Fibroblast of skin of scalp (primary cell): ENCODE measurements at regions not wholly inside any gene's neighbourhood (a gene's known extent, or its start where the extent isn't known, plus 50 kb on each side); places are given as distances from the start of the nearest gene placed in this dataset.

Source experiments
- DNase-seq: peaks from one replicate; pipeline ENCODE4 v3.0.0-alpha.2; 2013

DNA sequence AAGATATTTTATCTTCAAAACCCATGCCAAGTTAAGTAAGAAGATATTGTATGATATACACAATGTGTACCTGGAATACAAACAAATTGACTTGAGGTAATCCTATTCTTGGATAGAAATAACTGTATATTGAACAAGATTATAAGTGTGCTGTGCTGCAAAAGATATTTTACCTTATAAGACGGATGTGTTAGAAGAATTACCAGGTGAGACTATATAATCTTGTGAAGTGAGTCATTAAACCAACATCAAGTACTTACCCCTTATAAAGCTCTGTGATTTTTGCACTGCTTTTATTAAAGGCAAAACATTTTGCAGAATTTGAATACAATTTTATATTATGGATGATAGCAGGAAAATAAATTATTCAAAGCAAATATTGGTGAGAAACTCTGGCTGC lies 570.0 kb downstream of the MMUT start:
- no peak for DNase-seq

DNA sequence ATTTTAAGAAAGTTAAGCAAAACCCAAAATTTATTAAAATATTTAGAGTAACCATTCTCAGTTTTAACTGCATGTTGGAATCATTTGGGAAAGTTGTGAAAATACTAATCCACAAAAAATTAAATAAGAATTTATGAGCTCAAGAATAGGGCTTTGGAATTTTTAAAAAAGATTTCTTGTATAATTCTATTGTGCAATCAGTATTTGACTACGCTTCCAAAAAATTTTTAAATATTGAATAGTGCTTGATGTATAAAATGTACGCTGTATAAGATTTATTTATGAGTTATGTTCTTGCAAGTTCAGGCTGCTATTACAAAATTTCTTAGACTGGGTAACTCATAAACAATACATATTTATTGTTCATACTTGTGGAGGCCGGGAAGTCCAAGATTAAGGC lies 571.7 kb downstream of the MMUT start:
- no peak for DNase-seq

DNA sequence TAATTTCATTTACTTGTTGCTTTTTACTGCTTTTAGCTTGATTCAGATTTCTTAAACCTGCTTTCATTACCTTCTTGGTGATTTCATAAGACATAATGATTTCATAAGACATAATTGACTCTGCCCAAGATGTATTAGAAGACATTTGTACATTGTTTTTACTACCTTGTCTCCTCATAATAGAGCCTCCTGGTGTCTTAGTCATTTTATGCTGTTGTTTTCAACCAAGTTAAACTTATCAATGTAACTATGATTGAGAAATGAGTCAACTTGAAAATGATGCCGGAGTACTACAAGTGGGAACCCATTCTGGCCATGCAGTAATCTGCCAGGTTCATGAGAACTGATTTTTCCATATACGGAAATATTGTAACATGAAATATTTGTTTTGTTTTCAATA lies 573.6 kb downstream of the MMUT start:
- DNase-seq: no peak

DNA sequence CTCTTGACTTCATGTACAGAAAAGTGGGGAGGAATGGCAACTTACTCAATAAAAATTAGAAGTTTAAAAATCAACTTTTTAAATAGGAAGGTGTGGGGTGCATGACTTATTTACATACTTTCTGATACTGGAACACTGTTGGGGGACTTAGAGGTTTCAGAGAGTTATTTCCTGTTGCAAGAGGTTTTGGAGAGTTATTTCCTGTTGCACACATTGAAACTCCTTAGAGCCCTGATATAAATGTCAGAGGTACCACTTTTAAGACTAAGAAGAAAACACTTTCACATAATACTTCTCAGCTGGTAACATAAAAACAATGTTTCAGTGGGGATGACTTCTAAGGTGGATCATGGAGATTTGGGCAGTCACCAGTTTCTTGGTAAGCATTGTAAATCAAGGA lies 579.9 kb downstream of the MMUT start:
- no peak for DNase-seq

DNA sequence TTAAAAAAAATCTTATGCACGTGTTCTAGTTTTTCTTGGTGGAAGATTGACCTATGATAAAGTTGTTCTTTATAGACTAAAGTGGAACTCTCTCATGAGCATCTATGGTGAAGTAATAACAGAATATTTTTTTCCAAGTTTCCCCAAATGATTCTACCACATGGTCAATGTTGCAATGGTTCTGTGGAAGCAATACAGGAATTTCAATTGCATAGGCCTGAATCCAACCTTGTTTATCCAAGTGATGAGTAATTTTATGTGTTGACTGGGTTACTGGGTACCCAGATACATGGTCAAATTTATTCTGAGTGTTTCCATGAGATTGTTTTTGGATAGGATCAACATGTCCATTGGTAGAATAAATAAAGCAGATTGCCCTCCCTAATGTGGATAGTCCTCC lies 581.5 kb downstream of the MMUT start:
- DNase-seq: no peak

DNA sequence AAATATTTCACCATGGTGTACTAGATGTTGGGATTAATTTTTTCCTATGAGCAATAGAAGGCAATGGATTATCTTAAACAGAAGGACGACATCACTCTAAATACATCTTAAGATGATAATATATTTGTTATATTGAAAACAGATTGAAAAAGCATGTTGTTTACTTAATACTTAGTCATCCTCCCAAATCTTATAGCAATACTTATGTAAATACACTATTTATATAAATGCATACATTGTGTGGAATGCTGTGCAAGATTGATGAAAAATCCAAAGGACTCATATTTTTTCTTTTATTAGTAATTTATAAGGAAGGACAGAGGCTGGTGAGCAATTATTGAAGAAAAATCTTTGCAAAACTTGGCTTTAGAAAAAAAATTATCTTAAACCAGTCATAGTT lies 593.5 kb downstream of the MMUT start:
- DNase-seq: no peak

DNA sequence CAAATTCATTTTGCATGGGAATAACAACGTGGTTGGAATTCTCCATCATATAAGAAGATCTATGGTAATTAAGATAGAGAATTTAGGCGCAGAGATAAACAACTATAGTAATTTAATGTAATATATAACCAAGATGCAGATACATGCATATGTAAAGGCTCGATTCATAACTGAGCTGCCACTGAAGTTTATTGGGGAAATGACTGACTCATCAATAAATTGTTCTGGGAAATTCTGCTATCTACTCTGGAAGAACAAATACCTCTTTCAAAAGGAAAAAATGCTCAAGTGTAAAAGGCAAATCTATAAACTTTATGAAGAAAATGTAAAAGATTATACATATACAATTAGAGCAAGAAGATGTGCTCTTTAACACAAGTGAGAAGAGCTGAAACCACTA lies 596.4 kb downstream of the MMUT start:
- DNase-seq: no peak

DNA sequence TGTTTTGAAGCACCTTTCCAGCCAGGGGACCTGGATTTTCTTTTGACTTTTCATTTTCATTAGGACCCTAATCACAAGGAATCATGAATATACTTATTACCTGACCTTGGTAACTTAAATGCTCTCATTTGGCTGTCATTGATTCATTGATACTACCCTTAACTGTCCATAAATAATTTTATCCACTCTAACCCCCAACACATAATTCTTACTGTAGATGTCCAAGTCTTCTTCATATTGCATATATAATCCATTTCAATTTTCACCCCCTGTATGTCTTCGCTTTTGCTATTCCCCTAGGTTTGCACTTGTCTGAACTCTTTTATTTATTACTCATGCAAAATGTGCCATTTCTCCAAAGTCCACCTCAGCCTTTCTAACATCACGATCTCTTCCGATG lies 602.9 kb downstream of the MMUT start:
- no peak for DNase-seq

DNA sequence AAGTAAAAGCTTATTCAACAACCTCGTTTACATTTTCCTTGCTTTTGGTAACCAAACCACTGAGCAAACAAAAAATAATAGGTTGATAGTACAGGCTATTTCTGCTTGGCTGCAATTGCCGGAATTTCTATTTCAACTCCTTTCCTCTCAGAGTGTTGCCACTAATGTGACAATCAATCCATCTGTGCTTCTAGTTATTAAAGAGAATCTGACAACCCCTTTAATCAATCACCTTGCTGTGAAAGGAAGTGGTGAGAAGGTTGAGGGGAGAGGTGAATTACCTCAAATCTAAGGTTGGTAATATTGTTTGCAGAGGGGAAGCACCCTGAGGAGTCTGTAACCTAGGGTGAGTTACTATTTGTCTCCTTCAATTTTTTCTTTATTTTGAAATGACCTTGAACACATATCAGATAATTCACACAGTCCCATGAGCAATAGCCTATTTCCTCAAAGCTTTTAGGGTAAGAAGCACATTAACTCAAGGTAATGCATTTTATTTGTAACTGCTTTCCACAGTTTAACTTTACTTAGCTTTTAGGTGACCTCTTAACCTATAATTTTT lies 603.4 kb downstream of the MMUT start:
- DNase-seq: no peak

DNA sequence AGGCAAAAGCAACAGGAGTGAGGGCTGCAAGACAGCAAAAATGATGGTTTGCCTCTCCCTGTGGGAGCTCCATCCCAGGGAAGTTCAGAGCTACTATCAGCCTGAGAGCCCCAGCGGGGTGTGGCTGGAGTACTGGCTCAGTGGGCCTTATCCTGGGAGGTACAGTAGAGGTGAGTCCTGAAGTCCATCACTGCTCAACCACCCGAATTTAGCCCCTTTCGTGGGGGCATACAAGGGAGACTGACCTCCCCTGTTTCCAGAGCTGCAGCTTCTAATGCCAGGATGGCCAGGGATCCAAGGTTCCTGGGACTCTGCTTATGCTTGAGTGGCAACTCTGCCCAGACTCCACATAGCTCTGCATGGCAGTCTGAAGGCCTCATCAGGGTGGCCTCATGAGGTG lies 617.8 kb downstream of the MMUT start:
- no peak for DNase-seq

DNA sequence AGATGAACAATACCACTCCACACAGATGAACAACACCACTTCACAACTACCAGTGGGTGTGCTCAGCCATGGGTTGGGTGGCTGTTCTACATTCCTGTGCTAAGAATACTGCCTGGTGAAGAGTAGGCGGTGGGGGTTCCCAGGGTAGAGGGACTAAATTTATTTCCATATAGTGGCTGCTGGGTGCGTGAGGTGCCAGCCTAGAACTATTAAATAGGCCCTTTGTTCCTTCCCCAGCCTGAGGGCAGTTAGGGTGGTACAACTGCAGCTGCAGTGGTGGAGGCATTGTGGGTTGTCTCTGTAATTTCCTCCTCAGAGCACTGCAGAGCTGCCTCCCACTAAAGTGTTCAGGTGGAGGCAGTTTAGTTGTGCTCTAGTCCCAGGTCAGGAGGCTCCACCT lies 618.4 kb downstream of the MMUT start:
- no peak for DNase-seq

DNA sequence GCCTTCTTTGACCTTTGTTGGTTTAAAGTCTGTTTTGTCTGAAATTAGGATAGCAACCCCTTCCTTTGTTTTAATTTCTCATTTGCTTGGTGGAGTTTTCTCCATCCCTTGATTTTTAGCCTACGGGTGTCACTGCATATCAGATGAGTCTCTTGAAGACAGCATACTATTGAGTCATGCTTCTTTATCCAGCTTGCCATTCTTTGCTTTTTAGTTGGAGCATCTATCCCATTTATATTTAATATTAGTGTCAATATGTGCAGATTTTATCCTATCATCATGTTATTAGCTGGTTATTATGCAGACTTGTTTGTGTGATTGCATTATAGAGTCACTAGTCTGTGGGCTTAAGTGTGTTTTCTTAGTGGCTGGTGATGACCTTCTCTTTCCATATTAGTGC lies 622.2 kb downstream of the MMUT start:
- no peak for DNase-seq

DNA sequence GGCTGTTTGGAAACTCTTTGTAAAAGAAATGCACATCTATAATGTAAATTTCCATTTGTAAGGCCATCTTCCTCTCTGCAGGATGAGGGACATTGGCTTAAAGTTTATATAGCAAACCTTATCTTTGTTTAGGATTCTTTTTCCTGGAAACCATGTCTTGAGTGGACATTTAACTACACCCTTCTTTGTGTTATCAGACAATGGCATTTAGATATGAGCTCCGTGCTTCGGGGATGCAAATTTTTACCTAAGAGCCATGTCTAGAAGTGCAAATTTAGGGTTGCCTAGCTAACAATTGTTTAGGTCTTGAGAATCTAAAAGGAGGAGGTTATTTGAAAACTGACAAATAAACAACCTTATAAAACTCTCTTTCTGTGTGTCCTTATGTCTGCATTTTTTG lies 623.8 kb downstream of the MMUT start:
- DNase-seq: no peak

DNA sequence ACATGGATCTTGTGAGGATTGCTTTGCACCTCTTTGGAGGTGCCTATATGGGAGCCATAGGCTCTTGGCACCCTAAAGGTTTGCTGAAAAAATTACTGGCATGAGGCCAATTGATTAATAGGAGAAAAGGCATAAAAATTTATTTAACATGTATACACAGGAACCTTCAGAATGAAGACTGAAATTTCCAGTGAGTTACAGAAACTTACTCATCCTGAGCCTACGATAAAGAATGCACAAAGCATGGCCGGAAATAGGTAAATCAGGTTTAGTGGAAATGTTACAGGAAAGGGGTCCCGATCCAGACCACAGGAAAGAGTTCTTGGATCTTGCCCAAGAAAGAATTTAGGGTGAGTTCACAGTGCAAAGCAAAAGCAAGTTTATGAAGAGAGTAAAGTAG lies 625.3 kb downstream of the MMUT start:
- DNase-seq: no peak

DNA sequence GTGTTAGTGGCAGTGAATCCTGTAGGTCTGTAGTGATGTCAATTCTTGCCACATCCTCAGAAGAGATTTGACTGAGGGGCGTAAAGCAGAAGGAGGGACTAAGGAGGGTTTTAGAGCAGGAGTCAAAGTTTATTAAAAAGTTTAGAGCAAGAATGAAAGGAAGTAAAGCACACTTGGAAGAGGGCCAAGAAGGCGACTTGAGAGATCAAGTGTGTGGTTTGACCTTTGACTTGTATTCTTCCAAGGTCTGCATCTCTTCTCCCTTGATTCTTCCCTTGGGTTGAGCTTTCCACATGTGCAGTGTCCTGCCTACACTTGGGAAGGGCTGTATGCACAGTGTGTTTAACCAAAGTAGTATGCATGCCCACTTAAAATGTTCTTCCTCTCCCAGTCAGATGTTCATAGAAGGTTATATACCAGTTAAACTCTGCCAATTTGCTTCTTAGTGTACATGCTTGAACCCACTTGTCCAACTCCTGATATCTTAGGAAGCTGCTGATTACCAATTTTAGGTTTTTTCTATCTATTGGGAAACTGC lies 627.6 kb downstream of the MMUT start:
- no peak for DNase-seq

DNA sequence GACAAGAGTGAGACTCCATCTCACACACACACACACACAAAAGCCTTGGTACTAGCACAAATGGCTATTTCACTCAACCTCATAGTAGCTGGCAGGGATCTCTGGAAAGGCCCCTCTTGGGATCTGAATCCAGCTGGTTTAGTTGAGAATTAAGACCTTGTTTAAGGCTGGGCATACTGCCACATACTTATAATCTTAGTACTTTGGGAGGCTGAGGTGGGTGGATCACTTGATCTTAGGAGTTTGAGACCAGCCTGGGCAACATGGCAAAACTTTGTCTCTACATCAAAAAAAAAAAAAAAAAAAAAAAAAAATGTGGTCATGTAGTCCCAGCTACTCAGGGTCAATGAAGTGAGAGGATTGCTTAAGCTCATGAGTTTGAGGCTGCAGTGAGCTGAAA lies 628.3 kb downstream of the MMUT start:
- DNase-seq: peak; percentile 13

DNA sequence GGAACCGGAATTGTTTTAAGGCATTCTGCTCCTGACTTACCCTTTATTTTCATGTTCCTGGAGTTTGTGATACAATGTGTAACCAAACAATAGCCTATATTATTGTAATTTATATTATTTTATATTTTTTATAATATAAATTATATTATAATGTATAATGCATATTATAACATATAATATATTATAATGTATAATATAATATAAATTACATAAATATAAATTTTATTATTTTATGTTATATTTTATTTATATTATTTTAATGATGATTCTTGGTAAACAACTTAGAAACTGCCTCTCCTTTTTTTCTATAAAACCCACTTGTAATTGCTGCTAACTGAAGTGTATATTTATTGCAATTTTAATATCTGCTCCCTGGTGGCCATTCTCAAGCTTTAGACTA lies 629.1 kb downstream of the MMUT start:
- DNase-seq: no peak

DNA sequence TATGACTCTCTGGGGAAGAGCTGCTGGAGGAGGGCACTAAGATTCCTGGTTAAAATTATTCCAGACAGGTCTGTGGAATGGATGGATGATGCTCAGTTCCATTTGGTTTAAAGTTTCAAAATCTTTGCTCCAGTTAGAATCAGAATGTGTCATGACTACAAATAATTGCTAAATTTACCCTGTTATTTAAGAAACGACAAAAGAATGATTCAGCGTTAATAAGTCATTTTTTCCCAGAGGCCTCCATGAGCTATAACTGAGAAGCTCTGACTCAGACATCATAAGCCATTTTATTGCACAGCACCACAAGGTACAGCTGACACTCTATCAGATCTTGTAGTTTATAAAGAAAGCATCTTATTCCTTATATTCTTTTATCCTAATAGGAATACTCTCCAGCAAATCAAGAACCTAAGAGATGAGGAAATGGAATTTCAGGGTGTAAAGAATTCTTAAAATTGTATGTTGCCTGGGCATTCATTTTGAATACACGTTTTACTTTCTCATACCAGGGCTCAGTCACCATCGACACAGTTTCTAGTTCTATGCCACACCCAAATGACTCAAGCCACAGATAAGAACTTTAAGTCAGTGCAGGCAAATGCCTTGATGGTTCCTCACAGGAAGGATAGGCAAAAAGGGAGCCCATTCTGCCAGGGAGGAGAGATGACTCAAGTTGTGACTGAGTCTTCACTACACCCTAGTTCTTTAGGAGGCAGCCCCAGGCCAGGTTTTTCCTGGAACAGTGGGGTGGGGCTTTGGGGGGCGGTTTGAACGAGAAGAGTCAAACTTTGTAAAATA lies 636.0 kb downstream of the MMUT start:
- peak; percentile 92 for DNase-seq

DNA sequence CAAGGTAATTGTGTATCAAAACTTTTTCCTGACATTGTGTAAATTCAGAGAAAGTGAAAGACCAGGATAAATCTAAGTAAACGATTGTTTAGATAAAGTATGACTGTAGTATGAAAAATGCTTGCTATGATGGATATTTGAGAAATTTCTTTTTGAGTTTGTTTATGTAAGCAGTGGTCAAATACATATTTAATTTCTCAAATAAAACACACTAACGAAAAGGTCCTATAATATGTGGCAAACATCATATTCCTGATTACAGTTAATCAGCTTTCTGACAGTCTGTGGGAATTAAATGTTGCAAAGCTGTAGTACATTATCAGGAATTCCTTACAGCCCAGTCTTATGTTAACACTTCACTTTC lies 636.9 kb downstream of the MMUT start:
- peak; percentile 19 for DNase-seq

DNA sequence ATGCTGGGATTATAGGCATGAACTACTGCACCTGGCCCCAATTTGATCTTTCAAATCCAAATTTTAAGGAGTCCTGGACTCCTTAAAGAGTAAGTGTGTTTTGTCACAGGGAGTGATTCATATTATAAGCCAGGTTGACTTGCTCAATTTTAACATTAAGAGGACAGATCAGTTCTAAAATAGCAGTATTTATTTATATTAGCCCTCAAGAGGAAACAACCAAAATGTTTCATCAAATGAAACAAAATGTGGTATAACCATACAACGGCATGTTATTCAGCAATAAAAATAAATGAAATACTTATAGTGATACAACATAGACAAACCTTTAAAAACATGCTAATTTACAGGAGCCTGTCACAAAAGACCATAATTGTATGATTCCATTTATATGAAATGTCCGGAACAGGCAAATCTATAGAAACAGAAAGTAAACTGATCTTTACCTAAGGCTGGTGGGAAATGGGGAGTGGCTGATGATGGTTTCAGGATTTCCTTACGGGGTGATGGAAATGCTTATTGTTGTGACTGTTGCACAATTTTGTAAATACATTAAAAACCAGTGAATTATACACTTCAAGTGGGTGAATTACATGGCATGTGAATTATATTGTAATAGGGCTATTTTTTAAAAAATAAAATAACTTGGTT lies 637.4 kb downstream of the MMUT start:
- DNase-seq: no peak

DNA sequence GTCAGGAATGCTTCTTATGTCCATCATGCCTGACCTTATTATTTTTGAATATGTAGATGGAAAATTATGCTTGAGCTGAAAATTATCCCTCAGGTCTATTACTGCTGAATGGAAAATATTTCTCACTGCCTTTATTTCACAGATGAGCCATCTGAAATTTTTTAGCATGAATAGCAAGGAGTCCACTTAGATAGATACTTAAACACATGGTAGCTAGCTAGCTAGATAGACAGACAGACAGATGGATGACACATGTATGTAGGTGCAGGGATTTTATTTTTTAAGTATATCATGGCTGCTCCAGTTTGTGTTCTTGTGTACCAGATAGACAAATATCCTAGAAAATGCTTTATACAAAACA lies 645.0 kb downstream of the MMUT start:
- no peak for DNase-seq

DNA sequence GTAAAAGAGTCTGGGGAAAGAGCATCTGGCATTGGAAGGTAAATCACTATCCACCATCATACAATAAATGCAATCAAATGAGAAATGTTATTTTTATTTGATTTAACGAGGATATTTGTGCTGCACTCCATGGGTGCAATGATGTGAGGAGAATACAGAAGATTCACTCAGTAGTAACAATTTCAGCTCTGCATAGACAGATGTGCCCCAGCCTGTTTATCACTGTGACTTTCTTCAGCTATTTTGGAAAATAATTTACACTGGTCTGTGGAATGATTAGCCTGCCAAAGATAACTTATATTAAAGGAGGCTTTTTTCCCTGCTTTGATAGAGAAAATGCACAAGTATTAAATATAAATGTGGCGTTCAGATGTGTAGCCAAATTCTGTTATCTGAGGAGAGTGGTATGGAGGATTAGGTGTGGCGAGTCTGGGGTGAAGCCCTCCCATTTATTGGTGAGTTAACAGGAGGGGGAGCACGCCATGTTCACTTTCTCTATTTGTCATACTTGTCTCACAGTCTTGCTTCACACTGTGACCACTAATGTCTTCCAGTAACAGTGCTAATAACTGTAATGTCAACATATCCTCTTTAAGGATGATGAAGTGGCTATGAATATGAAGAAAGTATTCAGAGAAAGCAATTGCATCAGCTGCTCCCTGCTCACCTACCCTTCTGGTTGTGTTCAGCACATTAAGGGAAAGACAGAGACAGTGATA lies 645.6 kb downstream of the MMUT start:
- peak; percentile 64 for DNase-seq

DNA sequence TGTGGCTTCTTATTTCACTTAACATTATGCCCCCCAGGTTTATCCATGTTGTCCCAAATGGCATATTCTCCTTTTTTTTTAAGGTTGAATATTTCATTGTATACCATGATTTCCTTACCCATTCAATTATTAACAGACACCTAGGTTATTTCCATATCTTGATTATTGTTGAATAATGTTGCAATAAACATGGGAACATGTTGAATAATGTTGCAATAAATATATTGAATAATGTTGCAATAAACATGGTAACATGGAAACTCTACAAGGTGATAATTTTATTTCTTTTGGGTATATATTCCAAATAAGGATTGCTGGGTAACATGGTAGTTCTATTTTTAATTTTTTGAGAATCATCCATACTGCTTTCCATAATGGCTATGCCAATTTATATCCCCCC lies 648.1 kb downstream of the MMUT start:
- no peak for DNase-seq

DNA sequence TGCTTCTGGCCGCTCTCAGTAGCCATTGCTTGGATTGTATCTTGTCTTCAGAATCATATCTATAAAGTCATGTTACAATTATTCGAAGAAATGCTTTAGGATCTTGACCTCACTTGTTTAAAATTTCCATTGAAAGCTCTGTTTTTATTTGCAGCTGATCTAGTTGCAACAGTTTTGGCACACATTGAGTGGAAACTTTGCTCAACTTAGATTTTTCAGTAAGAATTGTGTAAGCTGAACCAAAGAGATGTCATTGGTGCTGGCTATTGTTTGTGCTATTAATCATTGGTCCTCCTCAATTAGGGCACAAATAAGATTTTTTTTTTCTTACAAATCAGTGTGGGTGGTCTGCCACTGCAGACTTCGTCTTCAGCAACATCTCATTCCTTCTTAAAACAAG lies 649.2 kb downstream of the MMUT start:
- no peak for DNase-seq
